Mesenchymal stem cell (in vitro differentiated cells and primary cell): ENCODE measurements at regions not wholly inside any gene's neighbourhood (a gene's known extent, or its start where the extent isn't known, plus 50 kb on each side); places are given as distances from the start of the nearest gene placed in this dataset.
A peak's percentile ranks its signal among the peaks of the same experiment; 100 is the strongest.

Experiments
- DNase-seq: peaks from one replicate; pipeline ENCODE4 v3.0.0-alpha.2; 2013
- H2AFZ ChIP-seq: one replicate; pipeline ENCODE4 v1.6.1; 2013; ENCODE audit warnings: low read depth, mild to moderate bottlenecking, control low read depth, inconsistent platforms, low read length, moderate library complexity
- H2AK5ac ChIP-seq: 2 replicates; pipeline ENCODE4 v1.6.1; 2013; ENCODE audit warnings: low read length, moderate library complexity, mild to moderate bottlenecking, inconsistent platforms; ENCODE audit not compliant: severe bottlenecking
- H2BK120ac ChIP-seq: one replicate; pipeline ENCODE4 v1.6.1; 2013; ENCODE audit warnings: low read depth, mild to moderate bottlenecking, inconsistent platforms, low read length, moderate library complexity
- H2BK12ac ChIP-seq, 2 experiments: one replicate each; pipeline ENCODE4 v1.6.1; 2013; ENCODE audit warnings: inconsistent platforms in 2 of 2, low read length in 2 of 2, mild to moderate bottlenecking in 2 of 2, moderate library complexity in 2 of 2, control low read depth in 1 of 2
- H2BK15ac ChIP-seq: one replicate; pipeline ENCODE4 v1.6.1; 2013; ENCODE audit warnings: mild to moderate bottlenecking, low read depth, inconsistent platforms; ENCODE audit not compliant: poor library complexity, severe bottlenecking
- H2BK5ac ChIP-seq: 2 replicates; pipeline ENCODE4 v1.6.1; 2013; ENCODE audit warnings: low read depth, mild to moderate bottlenecking, low read length, control low read depth, inconsistent platforms; ENCODE audit not compliant: poor library complexity, severe bottlenecking
- H3K14ac ChIP-seq, 2 experiments: one replicate each; pipeline ENCODE4 v1.6.1; 2013; ENCODE audit warnings: inconsistent platforms in 2 of 2, low read length in 2 of 2, control low read depth in 1 of 2, mild to moderate bottlenecking in 1 of 2, moderate library complexity in 1 of 2
- H3K18ac ChIP-seq, 2 experiments: one replicate each; pipeline ENCODE4 v1.6.1; 2013; ENCODE audit warnings: inconsistent platforms in 2 of 2, low read length in 2 of 2, control low read depth in 1 of 2, low read depth in 1 of 2, mild to moderate bottlenecking in 1 of 2
- H3K23ac ChIP-seq, 2 experiments: one replicate each; pipeline ENCODE4 v1.6.1; 2013; ENCODE audit warnings: inconsistent platforms in 2 of 2, low read length in 2 of 2, mild to moderate bottlenecking in 2 of 2, moderate library complexity in 2 of 2, control low read depth in 1 of 2
- H3K27ac ChIP-seq: 2 replicates; pipeline ENCODE4 v1.5.1; 2013; ENCODE audit warnings: mild to moderate bottlenecking, moderate library complexity, low read length, control low read depth, inconsistent platforms; ENCODE audit not compliant: poor library complexity, severe bottlenecking
- H3K27me3 ChIP-seq, 2 experiments: 2 replicates each; pipeline versions ENCODE4 v1.6.1 to v1.7.0; 2013; ENCODE audit warnings: low read length in 2 of 2, mild to moderate bottlenecking in 2 of 2, moderate library complexity in 2 of 2, control low read depth in 1 of 2, inconsistent platforms in 1 of 2; ENCODE audit not compliant: control insufficient read depth in 1 of 2, insufficient read depth in 1 of 2
- H3K36me3 ChIP-seq, 2 experiments: 2 replicates each; pipeline versions ENCODE4 v1.6.1 to v1.7.0; 2013; ENCODE audit warnings: low read length in 2 of 2, control low read depth in 1 of 2, inconsistent platforms in 1 of 2, low read depth in 1 of 2, mild to moderate bottlenecking in 1 of 2; ENCODE audit not compliant: insufficient read depth in 2 of 2, control insufficient read depth in 1 of 2
- H3K4ac ChIP-seq, 2 experiments: one replicate each; pipeline ENCODE4 v1.6.1; 2013; ENCODE audit warnings: inconsistent platforms in 2 of 2, low read length in 2 of 2, mild to moderate bottlenecking in 2 of 2, moderate library complexity in 2 of 2, control low read depth in 1 of 2, low read depth in 1 of 2
- H3K4me1 ChIP-seq: 2 replicates; pipeline ENCODE4 v1.6.1; 2013; ENCODE audit warnings: low read depth, low read length, control low read depth; ENCODE audit not compliant: control insufficient read depth, insufficient read depth
- H3K4me2 ChIP-seq: 2 replicates; pipeline ENCODE4 v1.6.1; 2013; ENCODE audit warnings: low read length, mild to moderate bottlenecking, inconsistent platforms; ENCODE audit not compliant: poor library complexity, severe bottlenecking
- H3K4me3 ChIP-seq, 2 experiments: 2 replicates each; pipeline versions ENCODE4 v1.5.1 to v1.7.0; 2013; ENCODE audit warnings: low read length in 2 of 2, mild to moderate bottlenecking in 2 of 2, control low read depth in 1 of 2, low read depth in 1 of 2; ENCODE audit not compliant: insufficient read depth in 1 of 2
- H3K79me1 ChIP-seq: replicated peaks from 2 replicates; pipeline ENCODE4 v1.6.1; 2013; ENCODE audit warnings: mild to moderate bottlenecking, control low read depth, low read length, inconsistent platforms; ENCODE audit not compliant: poor library complexity, severe bottlenecking
- H3K9ac ChIP-seq: 2 replicates; pipeline ENCODE4 v1.7.0; 2013; ENCODE audit warnings: mild to moderate bottlenecking, low read length, moderate library complexity
- H3K9me3 ChIP-seq: 2 replicates; pipeline ENCODE4 v1.7.0; 2013; ENCODE audit warnings: mild to moderate bottlenecking, low read length; ENCODE audit not compliant: control insufficient read depth
- H4K8ac ChIP-seq: one replicate; pipeline ENCODE4 v1.6.1; 2013; ENCODE audit warnings: inconsistent platforms, mild to moderate bottlenecking, low read length, moderate library complexity
- H4K91ac ChIP-seq: one replicate; pipeline ENCODE4 v1.6.1; 2013; ENCODE audit warnings: mild to moderate bottlenecking, low read length, inconsistent platforms
- WGBS: methylation state at CpG from one replicate; pipeline ENCODE4 v1.1.7; 2013; ENCODE audit warnings: mixed read lengths; 5-methylcytosine and 5-hydroxymethylcytosine counted together

DNA sequence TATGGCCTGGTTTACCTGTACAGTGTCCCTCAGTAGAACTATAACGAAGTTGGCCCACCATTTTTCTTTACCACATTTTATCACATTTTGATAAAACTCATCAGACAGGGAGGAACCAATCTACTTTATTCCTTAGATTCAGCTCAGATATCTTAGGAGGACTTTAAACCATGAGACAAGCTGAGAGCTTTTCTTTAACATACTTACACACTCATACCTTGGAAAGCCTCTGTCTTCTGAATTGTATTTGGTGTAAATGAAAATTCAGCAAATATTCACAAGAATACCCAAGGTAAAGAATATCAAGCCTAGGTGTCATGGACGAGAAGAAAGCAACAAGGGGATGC lies 313.2 kb downstream of the ENC1 start:
- no peak overlapping the region for H3K9ac ChIP-seq
- peaks cover 6% of the 10 kb centered on the region for H3K4me1 ChIP-seq
- no peaks in the 10 kb centered on the region for H3K27me3 ChIP-seq
- no peaks in the 10 kb centered on the region for H3K36me3 ChIP-seq
- no peak overlapping the region for H3K4me2 ChIP-seq
- H2BK15ac ChIP-seq, result no peak overlapping the region
- H3K4me3 ChIP-seq, result no peak overlapping the region
- H3K18ac ChIP-seq, result no peak overlapping the region
- H4K91ac ChIP-seq, result no peak overlapping the region
- no peak overlapping the region for H2BK12ac ChIP-seq
- no peaks in the 10 kb centered on the region for H3K9me3 ChIP-seq
- no peak overlapping the region for H3K14ac ChIP-seq
- no peaks in the 10 kb centered on the region for H3K79me1 ChIP-seq
- H3K27ac ChIP-seq, result peak overlapping the region; percentile 56
- no peak overlapping the region for H2BK5ac ChIP-seq
- no peak overlapping the region for H2AFZ ChIP-seq
- H3K4ac ChIP-seq, result no peak overlapping the region
- H2BK120ac ChIP-seq, result no peak overlapping the region
- peak overlapping the region; percentile 80 for H2AK5ac ChIP-seq
- H3K23ac ChIP-seq, result no peak overlapping the region
- no peak for DNase-seq
- H4K8ac ChIP-seq, result no peak overlapping the region
- WGBS, result 53% methylated on average over 2 of the region's 2 CpGs

DNA sequence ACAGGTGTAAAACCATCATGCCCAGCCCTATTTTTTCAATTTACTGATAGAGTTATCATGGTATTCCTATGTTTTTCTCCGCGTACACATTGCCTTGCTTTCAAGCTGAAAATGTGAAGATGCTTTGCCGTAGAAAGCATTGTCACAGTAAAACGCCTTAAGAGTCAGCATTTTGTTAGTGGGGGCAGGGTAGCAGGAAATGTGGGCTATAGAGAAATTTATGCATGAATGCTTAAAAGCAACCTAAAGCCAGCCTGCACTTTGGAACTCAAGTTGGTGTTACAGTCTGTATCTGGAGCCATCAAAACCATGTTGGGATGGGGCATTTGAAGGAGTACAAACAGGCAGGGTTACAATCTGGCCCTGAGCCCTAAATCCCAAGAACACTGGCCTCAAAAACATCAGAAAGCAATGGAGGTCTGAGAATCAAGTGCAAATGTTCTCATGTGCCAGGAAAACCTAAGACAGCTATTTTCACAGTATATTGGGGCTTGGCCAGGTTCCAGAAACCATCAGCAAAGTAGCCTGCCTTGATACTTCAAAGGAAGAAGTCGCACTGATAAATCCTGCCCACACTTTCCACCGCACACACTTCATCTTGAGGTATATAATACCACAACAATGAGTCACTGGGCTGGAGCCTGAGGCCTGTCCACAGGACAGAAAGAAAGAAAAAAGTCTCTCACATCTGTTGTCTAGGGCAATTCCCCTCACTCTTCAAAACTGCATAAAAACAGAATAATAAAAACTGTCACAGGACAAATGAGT lies 313.8 kb downstream of the ENC1 start:
- H3K4ac ChIP-seq, result no peak overlapping the region
- H3K4me3 ChIP-seq, result no peak overlapping the region
- peak; percentile 89 for DNase-seq
- H3K27me3 ChIP-seq, result no peaks in the 10 kb centered on the region
- no peak overlapping the region for H2BK12ac ChIP-seq
- H3K4me2 ChIP-seq, result no peak overlapping the region
- no peaks in the 10 kb centered on the region for H3K36me3 ChIP-seq
- H3K18ac ChIP-seq, result no peak overlapping the region
- peaks cover 6% of the 10 kb centered on the region for H3K4me1 ChIP-seq
- peak overlapping the region; percentile 68 for H3K27ac ChIP-seq
- H2BK120ac ChIP-seq, result no peak overlapping the region
- no peak overlapping the region for H4K8ac ChIP-seq
- no peak overlapping the region for H2AFZ ChIP-seq
- no peak overlapping the region for H3K23ac ChIP-seq
- no peak overlapping the region for H3K14ac ChIP-seq
- H3K79me1 ChIP-seq, result no peaks in the 10 kb centered on the region
- no peak overlapping the region for H2BK5ac ChIP-seq
- WGBS, result 60% methylated on average over 6 of the region's 6 CpGs
- no peak overlapping the region for H3K9ac ChIP-seq
- peak overlapping the region; percentile 17 for H2AK5ac ChIP-seq
- H4K91ac ChIP-seq, result no peak overlapping the region
- no peak overlapping the region for H2BK15ac ChIP-seq
- no peaks in the 10 kb centered on the region for H3K9me3 ChIP-seq

DNA sequence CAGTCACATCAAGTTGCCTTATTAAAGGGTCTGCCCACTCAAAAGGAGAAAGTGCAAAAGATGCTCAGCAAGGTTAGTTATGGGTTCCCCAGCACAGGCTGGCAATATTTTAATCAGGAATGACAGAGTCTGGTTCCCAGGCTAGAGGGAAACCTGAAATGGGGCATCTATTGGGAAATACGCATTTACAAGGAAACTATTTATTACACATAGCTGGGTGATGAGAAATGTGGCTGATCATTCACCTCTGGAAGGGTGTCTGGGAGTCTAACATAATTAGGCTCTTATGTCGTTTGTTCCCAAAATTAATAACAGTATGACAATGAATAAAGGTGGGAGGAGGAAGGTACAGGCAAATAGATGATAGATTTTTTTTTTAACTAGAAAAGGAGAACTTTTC lies 314.7 kb downstream of the ENC1 start:
- Histone ChIP-seq H3K27ac (no peak overlapping the region), H2AK5ac (peak overlapping the region; percentile 44), H3K4me2 (no peak overlapping the region), H3K23ac (no peak overlapping the region), H3K4ac (no peak overlapping the region), H2BK15ac (no peak overlapping the region), H3K9ac (no peak overlapping the region), H3K14ac (no peak overlapping the region), H3K79me1 (no peaks in the 10 kb centered on the region), H4K91ac (no peak overlapping the region), H3K4me1 (peaks cover 6% of the 10 kb centered on the region), H2BK5ac (no peak overlapping the region), H3K27me3 (no peaks in the 10 kb centered on the region), H2AFZ (no peak overlapping the region), H3K36me3 (no peaks in the 10 kb centered on the region), H3K18ac (no peak overlapping the region), H3K4me3 (no peak overlapping the region), H4K8ac (no peak overlapping the region), H2BK120ac (no peak overlapping the region), H2BK12ac (no peak overlapping the region), H3K9me3 (no peaks in the 10 kb centered on the region)
- peak; percentile 16 for DNase-seq
- WGBS, result 83% methylated on average over 2 of the region's 2 CpGs

DNA sequence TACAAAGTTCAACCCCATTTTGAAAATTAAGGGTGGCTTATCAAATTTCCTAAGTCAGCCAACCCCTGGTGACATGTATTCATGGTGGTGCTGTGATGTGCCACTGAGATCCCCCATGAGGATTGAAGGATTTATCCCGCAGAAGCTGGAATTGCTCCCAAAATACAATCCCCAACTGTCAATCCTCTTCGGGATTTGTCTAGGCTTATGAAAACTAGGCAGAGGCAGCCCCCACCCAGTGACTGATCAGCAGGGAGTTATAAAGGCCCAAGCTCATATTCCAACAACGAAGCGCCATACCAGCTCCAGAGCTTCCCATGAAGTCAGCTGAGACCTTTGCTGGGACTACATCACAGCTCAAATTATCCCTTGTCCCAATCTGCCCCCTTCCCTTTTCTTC lies 316.0 kb downstream of the ENC1 start:
- H3K4ac ChIP-seq, result no peak overlapping the region
- peaks cover 6% of the 10 kb centered on the region for H3K4me1 ChIP-seq
- no peak overlapping the region for H2BK12ac ChIP-seq
- H4K91ac ChIP-seq, result peak overlapping the region; percentile 19
- H3K27ac ChIP-seq, result no peak overlapping the region
- no peaks in the 10 kb centered on the region for H3K79me1 ChIP-seq
- WGBS, result 93% methylated on average over 4 of the region's 4 CpGs
- H3K9me3 ChIP-seq, result no peaks in the 10 kb centered on the region
- H3K18ac ChIP-seq, result no peak overlapping the region
- no peaks in the 10 kb centered on the region for H3K36me3 ChIP-seq
- no peak overlapping the region for H3K9ac ChIP-seq
- H3K4me2 ChIP-seq, result no peak overlapping the region
- H2BK120ac ChIP-seq, result no peak overlapping the region
- H2BK5ac ChIP-seq, result no peak overlapping the region
- H2BK15ac ChIP-seq, result no peak overlapping the region
- no peak for DNase-seq
- H3K27me3 ChIP-seq, result no peaks in the 10 kb centered on the region
- no peak overlapping the region for H3K4me3 ChIP-seq
- no peak overlapping the region for H3K23ac ChIP-seq
- no peak overlapping the region for H4K8ac ChIP-seq
- H2AK5ac ChIP-seq, result peak overlapping the region; percentile 74
- H2AFZ ChIP-seq, result no peak overlapping the region
- no peak overlapping the region for H3K14ac ChIP-seq
